Ectodermal cell (in vitro differentiated cells): ENCODE measurements at regions not wholly inside any gene's neighbourhood (a gene's known extent, or its start where the extent isn't known, plus 50 kb on each side); places are given as distances from the start of the nearest gene placed in this dataset.

Source experiments
- H3K27ac ChIP-seq: 2 replicates; pipeline ENCODE4 v1.7.0; 2013; ENCODE audit warnings: mild to moderate bottlenecking, low read depth, low read length; ENCODE audit not compliant: insufficient read depth, poor library complexity, severe bottlenecking
- H3K27me3 ChIP-seq: 2 replicates; pipeline ENCODE4 v1.7.0; 2013; ENCODE audit warnings: mild to moderate bottlenecking, low read length; ENCODE audit not compliant: insufficient read depth, control insufficient read depth, poor library complexity, severe bottlenecking
- H3K36me3 ChIP-seq: one replicate; pipeline ENCODE4 v1.7.0; 2013; ENCODE audit warnings: low read length; ENCODE audit not compliant: control insufficient read depth, insufficient read depth
- H3K4me1 ChIP-seq: one replicate; pipeline ENCODE4 v1.7.0; 2013; ENCODE audit warnings: low read length; ENCODE audit not compliant: control insufficient read depth, insufficient read depth
- H3K4me3 ChIP-seq: 2 replicates; pipeline ENCODE4 v1.7.0; 2013; ENCODE audit warnings: low read depth, low read length, control low read depth; ENCODE audit not compliant: insufficient read depth
- H3K9me3 ChIP-seq: 2 replicates; pipeline ENCODE4 v1.7.0; 2013; ENCODE audit warnings: mild to moderate bottlenecking, low read length, moderate library complexity; ENCODE audit not compliant: control insufficient read depth
- WGBS, 2 experiments: methylation state at CpG; one replicate each; pipeline ENCODE4 v1.1.7; 2013; ENCODE audit warnings: missing lambda C conversion rate in 2 of 2; 5-methylcytosine and 5-hydroxymethylcytosine counted together

DNA sequence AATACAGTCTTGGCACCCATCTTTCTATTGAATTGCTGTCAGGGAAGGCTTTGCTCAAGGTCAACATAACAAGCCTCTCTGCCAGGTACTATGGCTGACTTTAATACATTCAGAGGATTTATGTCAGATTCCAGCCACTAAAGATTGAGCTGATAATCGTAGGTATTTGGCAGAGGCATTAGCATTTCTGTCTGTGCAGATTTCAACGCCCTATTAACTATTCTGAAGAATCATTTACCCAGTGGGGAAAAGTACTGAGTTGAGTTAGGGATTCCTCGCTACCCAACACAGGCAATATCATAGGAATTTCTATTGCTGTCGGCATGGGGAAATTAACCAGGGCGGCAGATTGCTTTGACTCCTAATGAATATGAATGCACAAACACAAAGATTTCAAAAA, 233.7 kb upstream of the SPTLC3 start:
- Histone ChIP-seq H3K27me3 (no peaks in the 10 kb centered on the region), H3K4me3 (no peak overlapping the region), H3K9me3 (no peaks in the 10 kb centered on the region), H3K4me1 (no peaks in the 10 kb centered on the region), H3K27ac (no peak overlapping the region), H3K36me3 (no peaks in the 10 kb centered on the region)
- WGBS, 2 experiments: 93 to 98% methylated on average over 4 to 5 of the region's 5 CpGs

GRCh38 chr20:12777016-12777415, 231.8 kb upstream of the SPTLC3 start:
- no peaks in the 10 kb centered on the region for H3K27me3 ChIP-seq
- no peaks in the 10 kb centered on the region for H3K4me1 ChIP-seq
- 89 to 96% methylated on average over 5 of the region's 5 CpGs for WGBS, 2 experiments
- no peak overlapping the region for H3K27ac ChIP-seq
- no peaks in the 10 kb centered on the region for H3K36me3 ChIP-seq
- H3K4me3 ChIP-seq: no peak overlapping the region
- no peaks in the 10 kb centered on the region for H3K9me3 ChIP-seq

- no peaks in the 10 kb centered on the region for H3K9me3 ChIP-seq
- no peak overlapping the region for H3K27ac ChIP-seq
- no peaks in the 10 kb centered on the region for H3K36me3 ChIP-seq
- 97 to 100% methylated on average over 3 to 5 of the region's 5 CpGs for WGBS, 2 experiments
- no peaks in the 10 kb centered on the region for H3K27me3 ChIP-seq
- H3K4me3 ChIP-seq: no peak overlapping the region
- H3K4me1 ChIP-seq: no peaks in the 10 kb centered on the region
Observed at GRCh38 chr20:12786276-12786675, 222.5 kb upstream of the SPTLC3 start.

GRCh38 chr20:12788632-12789299, 220.0 kb upstream of the SPTLC3 start:
- Histone ChIP-seq H3K36me3 (no peaks in the 10 kb centered on the region), H3K4me3 (no peak overlapping the region), H3K9me3 (no peaks in the 10 kb centered on the region), H3K27me3 (no peaks in the 10 kb centered on the region), H3K4me1 (no peaks in the 10 kb centered on the region), H3K27ac (no peak overlapping the region)
- WGBS, 2 experiments: 93 to 94% methylated on average over 8 of the region's 8 CpGs

- no peaks in the 10 kb centered on the region for H3K27me3 ChIP-seq
- no peaks in the 10 kb centered on the region for H3K4me1 ChIP-seq
- 77 to 86% methylated on average over 1 of the region's 1 CpG for WGBS, 2 experiments
- no peaks in the 10 kb centered on the region for H3K36me3 ChIP-seq
- no peak overlapping the region for H3K4me3 ChIP-seq
- no peaks in the 10 kb centered on the region for H3K9me3 ChIP-seq
- H3K27ac ChIP-seq: no peak overlapping the region
Observed at GRCh38 chr20:12790859-12791258, 217.9 kb upstream of the SPTLC3 start.

DNA sequence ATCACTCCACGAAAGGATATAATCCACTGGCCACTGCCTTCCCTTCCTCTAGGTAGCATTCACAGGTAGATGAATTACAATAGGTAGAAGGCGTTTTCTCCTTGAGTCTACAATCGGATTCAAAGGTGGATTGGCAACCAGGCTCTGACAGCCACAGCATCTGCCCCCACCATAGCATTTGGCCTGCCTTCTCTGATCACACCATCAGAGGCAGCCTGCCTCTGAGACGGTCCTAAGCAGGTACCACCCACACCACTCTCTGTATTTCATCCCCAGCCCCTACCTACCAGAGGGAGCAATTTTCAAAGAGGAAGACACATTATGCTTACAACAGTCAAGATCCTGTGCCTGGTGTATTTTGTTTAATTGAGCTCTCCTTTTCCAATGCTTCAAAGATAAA, 210.5 kb upstream of the SPTLC3 start:
- no peaks in the 10 kb centered on the region for H3K9me3 ChIP-seq
- H3K27me3 ChIP-seq: no peaks in the 10 kb centered on the region
- H3K4me3 ChIP-seq: no peak overlapping the region
- 70 to 72% methylated on average over 3 to 4 of the region's 4 CpGs for WGBS, 2 experiments
- no peaks in the 10 kb centered on the region for H3K36me3 ChIP-seq
- H3K27ac ChIP-seq: no peak overlapping the region
- H3K4me1 ChIP-seq: no peaks in the 10 kb centered on the region

DNA sequence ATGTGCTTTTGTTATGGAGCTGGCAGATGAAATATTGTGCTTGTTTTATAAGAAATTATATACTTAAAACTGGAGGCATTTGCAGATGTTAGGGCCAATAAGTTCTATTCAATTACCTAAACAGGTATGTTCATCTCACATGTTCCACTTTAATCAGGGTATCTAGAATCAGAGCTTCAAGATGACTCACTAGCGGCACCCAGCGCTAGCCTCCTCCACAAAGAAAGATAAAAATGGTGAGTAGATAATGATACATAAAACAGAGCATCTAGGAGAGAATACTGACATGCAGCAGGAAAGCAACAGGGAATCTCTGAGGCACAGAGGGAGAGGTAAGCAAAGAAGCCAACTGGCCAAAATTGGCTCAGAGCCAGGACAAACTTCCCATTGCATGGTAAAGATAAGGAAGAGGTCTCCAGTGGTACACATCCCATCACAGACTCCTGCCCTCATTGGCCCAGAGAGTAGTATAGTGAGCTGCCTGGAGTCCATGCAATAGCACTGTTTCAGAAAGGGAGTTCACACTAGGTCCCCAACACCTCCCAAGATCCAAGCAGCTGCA, 200.7 kb upstream of the SPTLC3 start:
- no peaks in the 10 kb centered on the region for H3K4me1 ChIP-seq
- H3K36me3 ChIP-seq: no peaks in the 10 kb centered on the region
- no peaks in the 10 kb centered on the region for H3K9me3 ChIP-seq
- H3K27me3 ChIP-seq: no peaks in the 10 kb centered on the region
- no peak overlapping the region for H3K4me3 ChIP-seq
- no peak overlapping the region for H3K27ac ChIP-seq
- WGBS, 2 experiments: 83 to 100% methylated on average over 2 of the region's 2 CpGs

- H3K4me1 ChIP-seq: no peaks in the 10 kb centered on the region
- WGBS, 2 experiments: 88 to 90% methylated on average over 2 of the region's 2 CpGs
- H3K27ac ChIP-seq: no peak overlapping the region
- no peaks in the 10 kb centered on the region for H3K27me3 ChIP-seq
- H3K4me3 ChIP-seq: no peak overlapping the region
- H3K9me3 ChIP-seq: no peaks in the 10 kb centered on the region
- no peaks in the 10 kb centered on the region for H3K36me3 ChIP-seq
Observed at GRCh38 chr20:12815231-12815768, 193.5 kb upstream of the SPTLC3 start.

DNA sequence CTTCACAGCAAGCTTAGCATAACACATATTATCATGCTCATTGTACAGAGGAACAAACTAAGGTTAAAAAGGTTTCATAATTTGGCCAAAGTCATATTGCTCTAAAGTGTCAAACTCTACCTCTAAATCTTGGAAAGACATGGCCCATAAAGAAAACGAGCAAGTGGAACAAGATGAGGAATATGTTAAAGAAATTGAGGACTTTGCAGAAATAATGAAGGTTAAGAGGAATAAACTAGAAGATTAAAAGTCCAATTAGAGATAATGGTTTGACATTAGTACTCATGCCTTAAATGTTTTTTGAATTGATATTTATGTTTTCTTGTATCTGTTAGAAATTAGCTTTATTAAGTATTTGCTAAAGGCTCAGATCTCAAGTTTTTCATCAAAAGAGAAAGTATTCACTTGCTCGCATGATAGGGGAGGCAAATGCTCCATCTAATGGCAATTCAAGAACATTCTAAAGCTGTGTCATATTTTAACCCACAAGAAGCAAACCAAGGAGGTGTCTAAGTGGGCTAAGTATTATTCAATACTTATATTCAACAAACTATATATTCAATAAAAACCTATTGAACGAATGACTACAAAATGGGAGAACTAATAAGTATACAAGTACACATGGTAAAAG, 192.9 kb upstream of the SPTLC3 start:
- no peaks in the 10 kb centered on the region for H3K36me3 ChIP-seq
- H3K9me3 ChIP-seq: no peaks in the 10 kb centered on the region
- H3K27me3 ChIP-seq: no peaks in the 10 kb centered on the region
- H3K27ac ChIP-seq: no peak overlapping the region
- no peak overlapping the region for H3K4me3 ChIP-seq
- no peaks in the 10 kb centered on the region for H3K4me1 ChIP-seq
- 86 to 96% methylated on average over 2 to 3 of the region's 3 CpGs for WGBS, 2 experiments

GRCh38 chr20:12821249-12821648, 187.5 kb upstream of the SPTLC3 start:
- H3K4me3 ChIP-seq: no peak overlapping the region
- WGBS, 2 experiments: 92 to 93% methylated on average over 3 of the region's 3 CpGs
- no peaks in the 10 kb centered on the region for H3K4me1 ChIP-seq
- no peak overlapping the region for H3K27ac ChIP-seq
- H3K9me3 ChIP-seq: no peaks in the 10 kb centered on the region
- no peaks in the 10 kb centered on the region for H3K36me3 ChIP-seq
- no peaks in the 10 kb centered on the region for H3K27me3 ChIP-seq
